ENCODE measurements at regions not wholly inside any gene's neighbourhood (a gene's known extent, or its start where the extent isn't known, plus 50 kb on each side); places are given as distances from the start of the nearest gene placed in this dataset.

DNA sequence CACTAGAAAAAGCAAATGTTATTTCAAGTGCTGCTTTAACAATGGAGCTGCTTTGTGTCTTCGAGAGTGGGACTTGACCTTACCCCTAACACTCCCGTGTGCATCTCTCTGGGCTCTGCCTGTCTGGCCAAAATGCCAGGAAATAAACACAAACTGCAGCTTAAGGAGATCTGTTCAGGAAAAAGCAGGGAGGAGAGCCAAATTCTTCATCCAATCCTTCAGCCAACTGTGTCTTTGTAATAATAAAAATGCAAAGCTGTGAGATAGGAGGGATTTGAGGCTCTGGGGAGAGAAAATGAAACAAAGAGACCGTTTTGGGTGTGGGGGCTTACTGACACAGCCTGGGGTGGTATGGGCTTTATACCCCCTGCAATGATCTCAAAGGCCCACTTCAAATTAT is 85.8 kb upstream of the WSCD2 start:
- H3K27me3 ChIP-seq (ENCODE audit: insufficient read depth, low read depth): no peaks in the 10 kb centered on the region
- H3K27ac ChIP-seq: no peak overlapping the region
- H3K9ac ChIP-seq: no peak overlapping the region
- H3K4me3 ChIP-seq (IDR thresholded peaks at IDR 0.05; ENCODE audit: insufficient read depth, low read depth, low read length): no peak overlapping the region
- no peaks in the 10 kb centered on the region for H3K36me3 ChIP-seq (ENCODE audit: insufficient read depth)
- no peak overlapping the region for H3K4me2 ChIP-seq
- TF ChIP-seq CTCF (conservative IDR thresholded peaks at IDR 0.05; ENCODE audit: low read depth, low read length): no peak
- H4K20me1 ChIP-seq (ENCODE audit: insufficient read depth): no peaks in the 10 kb centered on the region
- no peaks in the 10 kb centered on the region for H3K4me1 ChIP-seq (ENCODE audit: low read depth, poor library complexity, severe bottlenecking)
- H2AFZ ChIP-seq (ENCODE audit: low read depth): no peak overlapping the region
- H3K79me2 ChIP-seq (ENCODE audit: insufficient read depth, low read depth): no peaks in the 10 kb centered on the region

DNA sequence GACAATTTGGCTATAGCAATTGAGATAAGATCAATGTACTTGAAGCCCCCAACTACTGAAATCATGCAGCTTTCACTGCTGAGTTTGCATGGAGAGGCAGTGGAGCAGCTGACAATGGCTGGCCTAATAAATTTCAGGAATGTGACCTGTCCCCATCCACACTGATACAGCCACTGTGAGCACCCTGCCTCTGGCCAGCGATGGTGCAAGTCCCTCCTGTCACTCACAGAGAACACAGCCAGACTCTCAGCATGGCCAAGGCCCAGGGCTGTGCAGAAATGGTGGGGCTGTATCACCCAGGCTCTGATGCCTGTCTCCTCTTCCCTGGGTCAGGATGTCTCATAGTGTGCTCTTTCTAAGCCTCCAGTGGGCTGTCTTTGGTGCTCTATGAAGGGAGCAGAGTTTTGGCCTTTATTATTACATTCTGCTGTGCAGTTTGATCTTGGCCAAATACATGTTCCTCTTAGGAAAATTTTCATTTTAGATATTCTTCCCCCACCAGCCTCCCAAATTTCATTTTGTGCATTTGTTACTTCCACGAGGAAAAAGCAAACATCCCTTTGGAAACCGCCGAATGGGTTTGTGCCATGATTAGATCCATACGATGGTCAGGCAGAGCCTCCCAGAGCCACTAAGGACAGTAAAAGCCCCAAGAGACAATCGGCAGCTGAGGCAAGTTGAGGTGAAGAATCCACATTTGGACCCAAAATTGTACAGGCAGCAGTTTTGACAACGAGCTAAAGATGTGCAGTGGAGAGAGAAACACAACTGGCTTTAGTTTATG is 85.1 kb upstream of the WSCD2 start:
- Histone ChIP-seq H3K27ac (no peak overlapping the region), H3K36me3 (ENCODE audit: insufficient read depth) (no peaks in the 10 kb centered on the region), H3K4me3 (IDR thresholded peaks at IDR 0.05; ENCODE audit: insufficient read depth, low read depth, low read length) (no peak overlapping the region), H2AFZ (ENCODE audit: low read depth) (no peak overlapping the region), H3K9ac (no peak overlapping the region), H3K4me2 (no peak overlapping the region), H3K4me1 (ENCODE audit: low read depth, poor library complexity, severe bottlenecking) (no peaks in the 10 kb centered on the region), H3K79me2 (ENCODE audit: insufficient read depth, low read depth) (no peaks in the 10 kb centered on the region), H4K20me1 (ENCODE audit: insufficient read depth) (no peaks in the 10 kb centered on the region), H3K27me3 (ENCODE audit: insufficient read depth, low read depth) (no peaks in the 10 kb centered on the region)
- TF ChIP-seq CTCF (conservative IDR thresholded peaks at IDR 0.05; ENCODE audit: low read depth, low read length): no peak

DNA sequence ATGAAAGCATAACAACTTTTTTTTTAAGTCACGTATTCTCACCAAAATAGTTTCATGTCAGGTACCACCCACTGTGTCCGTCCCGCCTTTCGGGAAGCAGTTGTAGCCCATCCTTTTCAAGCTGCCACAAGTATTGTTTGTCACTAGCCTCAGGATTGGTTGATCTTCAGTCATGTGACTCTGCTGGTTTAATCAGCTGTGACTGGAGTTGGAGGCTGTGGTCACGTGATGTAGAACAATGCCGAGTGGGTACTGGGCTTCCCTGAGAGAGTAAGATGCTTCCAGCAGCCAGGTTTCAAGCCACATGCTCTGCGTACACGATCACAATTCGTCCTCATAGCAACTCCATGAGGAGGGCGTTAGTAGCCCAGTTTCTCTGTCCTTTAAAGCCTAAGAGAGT is 83.0 kb upstream of the WSCD2 start:
- Histone ChIP-seq H3K27ac (no peak overlapping the region), H3K4me2 (no peak overlapping the region), H2AFZ (ENCODE audit: low read depth) (no peak overlapping the region), H3K4me3 (IDR thresholded peaks at IDR 0.05; ENCODE audit: insufficient read depth, low read depth, low read length) (no peak overlapping the region), H3K4me1 (ENCODE audit: low read depth, poor library complexity, severe bottlenecking) (no peaks in the 10 kb centered on the region), H3K27me3 (ENCODE audit: insufficient read depth, low read depth) (no peaks in the 10 kb centered on the region), H3K9ac (no peak overlapping the region), H3K36me3 (ENCODE audit: insufficient read depth) (no peaks in the 10 kb centered on the region), H3K79me2 (ENCODE audit: insufficient read depth, low read depth) (no peaks in the 10 kb centered on the region), H4K20me1 (ENCODE audit: insufficient read depth) (no peaks in the 10 kb centered on the region)
- no peak for TF ChIP-seq CTCF (conservative IDR thresholded peaks at IDR 0.05; ENCODE audit: low read depth, low read length)

DNA sequence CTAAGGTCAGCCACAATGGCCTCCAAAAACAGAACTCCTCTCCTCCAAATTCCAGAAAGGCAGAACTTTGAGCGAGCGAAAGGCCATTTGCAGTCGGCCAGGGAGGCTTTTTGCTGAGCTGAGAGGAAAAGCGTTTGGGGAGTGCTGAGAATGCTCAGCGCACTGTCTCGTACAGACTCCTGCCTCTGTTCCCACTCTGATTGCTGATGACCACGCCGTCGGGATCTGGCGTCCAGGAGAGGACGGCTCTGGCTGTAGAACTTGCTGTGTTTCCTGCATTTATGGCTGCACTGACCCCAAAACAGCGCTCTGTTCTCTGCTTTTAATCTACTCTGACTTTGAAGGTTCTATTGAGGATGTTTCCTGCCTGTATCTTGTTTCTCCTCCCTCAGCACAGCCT is 82.4 kb upstream of the WSCD2 start:
- Histone ChIP-seq H3K27me3 (ENCODE audit: insufficient read depth, low read depth) (no peaks in the 10 kb centered on the region), H3K9ac (no peak overlapping the region), H4K20me1 (ENCODE audit: insufficient read depth) (no peaks in the 10 kb centered on the region), H2AFZ (ENCODE audit: low read depth) (no peak overlapping the region), H3K4me2 (no peak overlapping the region), H3K79me2 (ENCODE audit: insufficient read depth, low read depth) (no peaks in the 10 kb centered on the region), H3K36me3 (ENCODE audit: insufficient read depth) (no peaks in the 10 kb centered on the region), H3K4me3 (IDR thresholded peaks at IDR 0.05; ENCODE audit: insufficient read depth, low read depth, low read length) (no peak overlapping the region), H3K4me1 (ENCODE audit: low read depth, poor library complexity, severe bottlenecking) (no peaks in the 10 kb centered on the region), H3K27ac (no peak overlapping the region)
- TF ChIP-seq CTCF (conservative IDR thresholded peaks at IDR 0.05; ENCODE audit: low read depth, low read length): no peak

Data from KMS-11 (cell line).